ENCODE measurements at regions not wholly inside any gene's neighbourhood (a gene's known extent, or its start where the extent isn't known, plus 50 kb on each side); places are given as distances from the start of the nearest gene placed in this dataset.
"Not testable (repeated sequence)": the region's sequence is repeated elsewhere in the genome, so short reads cannot be mapped to it uniquely, and the experiment has no call there.

- H3K9me3 ChIP-seq; H3K4me1 ChIP-seq; H3K36me3 ChIP-seq (replicated peaks); DNase-seq (ENCODE audit: low spot score in 2 of 2); in situ Hi-C loops (cut with MboI; ENCODE audit: low sequenced_read_pairs); H3K4me3 ChIP-seq: not testable (repeated sequence)
- H3K27me3 ChIP-seq (ENCODE audit: low read depth): peaks cover 24% of the 10 kb centered on the region
These were observed 63.0 kb upstream of the SRRM3 start for GRCh38 chr7:76138577-76139313.

GRCh38 chr7:76139670-76140069 lies 62.0 kb upstream of the SRRM3 start:
- Histone ChIP-seq H3K4me1 (no peaks in the 10 kb centered on the region; the same call in 1 of the 2 replicates), H3K36me3 (replicated peaks) (no peaks in the 10 kb centered on the region), H3K4me3 (no peak overlapping the region), H3K9me3 (no peaks in the 10 kb centered on the region), H3K27me3 (ENCODE audit: low read depth) (peaks cover 24% of the 10 kb centered on the region)
- no peak for DNase-seq (ENCODE audit: low spot score in 2 of 2)
- in situ Hi-C loops (cut with MboI; ENCODE audit: low sequenced_read_pairs): no loop called here

GRCh38 chr7:76140259-76140658 lies 61.4 kb upstream of the SRRM3 start:
- H3K4me3 ChIP-seq; DNase-seq (ENCODE audit: low spot score in 2 of 2); H3K36me3 ChIP-seq (replicated peaks); H3K9me3 ChIP-seq; H3K4me1 ChIP-seq; in situ Hi-C loops (cut with MboI; ENCODE audit: low sequenced_read_pairs): not testable (repeated sequence)
- peaks cover 20% of the 10 kb centered on the region for H3K27me3 ChIP-seq (ENCODE audit: low read depth)

GRCh38 chr7:76142861-76143260 lies 58.8 kb upstream of the SRRM3 start:
- in situ Hi-C loops (cut with MboI; ENCODE audit: low sequenced_read_pairs): no loop called here

GRCh38 chr7:76144664-76145270 lies 56.9 kb upstream of the SRRM3 start:
- H3K36me3 ChIP-seq (replicated peaks); H3K9me3 ChIP-seq; H3K27me3 ChIP-seq (ENCODE audit: low read depth); H3K4me1 ChIP-seq; DNase-seq (ENCODE audit: low spot score in 2 of 2); H3K4me3 ChIP-seq; in situ Hi-C loops (cut with MboI; ENCODE audit: low sequenced_read_pairs): not testable (repeated sequence)

More at GRCh38 chr7:76142861-76143260, 58.8 kb upstream of the SRRM3 start:
- DNase-seq (ENCODE audit: low spot score in 2 of 2): no peak
- no peaks in the 10 kb centered on the region for H3K4me1 ChIP-seq
- peaks cover 16% of the 10 kb centered on the region for H3K27me3 ChIP-seq (ENCODE audit: low read depth)
- no peaks in the 10 kb centered on the region for H3K36me3 ChIP-seq (replicated peaks)
- no peak overlapping the region for H3K4me3 ChIP-seq
- H3K9me3 ChIP-seq: no peaks in the 10 kb centered on the region

GRCh38 chr7:76146374-76146773 lies 55.3 kb upstream of the SRRM3 start:
- in situ Hi-C loops (cut with MboI; ENCODE audit: low sequenced_read_pairs): no loop called here
- H3K9me3 ChIP-seq: no peaks in the 10 kb centered on the region
- H3K27me3 ChIP-seq (ENCODE audit: low read depth): no peaks in the 10 kb centered on the region
- DNase-seq (ENCODE audit: low spot score in 2 of 2): no peak
- H3K4me1 ChIP-seq: no peaks in the 10 kb centered on the region
- no peak overlapping the region for H3K4me3 ChIP-seq
- no peaks in the 10 kb centered on the region for H3K36me3 ChIP-seq (replicated peaks)

GRCh38 chr7:76148947-76149346 lies 52.7 kb upstream of the SRRM3 start:
- H3K4me3 ChIP-seq; in situ Hi-C loops (cut with MboI; ENCODE audit: low sequenced_read_pairs); H3K4me1 ChIP-seq; H3K9me3 ChIP-seq; H3K36me3 ChIP-seq (replicated peaks); DNase-seq (ENCODE audit: low spot score in 2 of 2); H3K27me3 ChIP-seq (ENCODE audit: low read depth): not testable (repeated sequence)

- Histone ChIP-seq H3K36me3 (replicated peaks) (no peaks in the 10 kb centered on the region), H3K4me1 (no peaks in the 10 kb centered on the region), H3K9me3 (no peaks in the 10 kb centered on the region), H3K27me3 (ENCODE audit: low read depth) (no peaks in the 10 kb centered on the region), H3K4me3 (no peak overlapping the region)
- in situ Hi-C loops (cut with MboI; ENCODE audit: low sequenced_read_pairs): no loop called here
- no peak for DNase-seq (ENCODE audit: low spot score in 2 of 2)
These were observed 51.6 kb upstream of the SRRM3 start for GRCh38 chr7:76149847-76150691.

All from HAP-1 (cell line).